ENCODE measurements at regions not wholly inside any gene's neighbourhood (a gene's known extent, or its start where the extent isn't known, plus 50 kb on each side); places are given as distances from the start of the nearest gene placed in this dataset.

GRCh38 chr10:8830048-8830447, 775.6 kb downstream of the GATA3 start:
- TF ChIP-seq, protein P1, sequence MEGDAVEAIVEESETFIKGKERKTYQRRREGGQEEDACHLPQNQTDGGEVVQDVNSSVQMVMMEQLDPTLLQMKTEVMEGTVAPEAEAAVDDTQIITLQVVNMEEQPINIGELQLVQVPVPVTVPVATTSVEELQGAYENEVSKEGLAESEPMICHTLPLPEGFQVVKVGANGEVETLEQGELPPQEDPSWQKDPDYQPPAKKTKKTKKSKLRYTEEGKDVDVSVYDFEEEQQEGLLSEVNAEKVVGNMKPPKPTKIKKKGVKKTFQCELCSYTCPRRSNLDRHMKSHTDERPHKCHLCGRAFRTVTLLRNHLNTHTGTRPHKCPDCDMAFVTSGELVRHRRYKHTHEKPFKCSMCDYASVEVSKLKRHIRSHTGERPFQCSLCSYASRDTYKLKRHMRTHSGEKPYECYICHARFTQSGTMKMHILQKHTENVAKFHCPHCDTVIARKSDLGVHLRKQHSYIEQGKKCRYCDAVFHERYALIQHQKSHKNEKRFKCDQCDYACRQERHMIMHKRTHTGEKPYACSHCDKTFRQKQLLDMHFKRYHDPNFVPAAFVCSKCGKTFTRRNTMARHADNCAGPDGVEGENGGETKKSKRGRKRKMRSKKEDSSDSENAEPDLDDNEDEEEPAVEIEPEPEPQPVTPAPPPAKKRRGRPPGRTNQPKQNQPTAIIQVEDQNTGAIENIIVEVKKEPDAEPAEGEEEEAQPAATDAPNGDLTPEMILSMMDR (optimal IDR thresholded peaks at IDR 0.05 in 1 of 3, IDR thresholded peaks at IDR 0.05 in 1 of 3, conservative IDR thresholded peaks at IDR 0.05 in 1 of 3; ENCODE audit: extremely low read depth in 1 of 3, insufficient read depth in 2 of 3, low read length in 3 of 3) = no peak
- no peak for TF ChIP-seq EZH2 (IDR thresholded peaks at IDR 0.05; ENCODE audit: low read length)
